ENCODE measurements at regions not wholly inside any gene's neighbourhood (a gene's known extent, or its start where the extent isn't known, plus 50 kb on each side); places are given as distances from the start of the nearest gene placed in this dataset.

- peak in 1 of 5 donors; percentile 5 for DNase-seq
Measured at GRCh38 chr1:4010284-4010683, 110.2 kb upstream of the C1orf174 start.

GRCh38 chr1:4010814-4011605 lies 110.9 kb upstream of the C1orf174 start:
- no peak for TF ChIP-seq CTCF (IDR thresholded peaks at IDR 0.05; ENCODE audit: borderline replicate concordance, extremely low read depth, insufficient read depth)
- Histone ChIP-seq H3K9me3 (ENCODE audit: control insufficient read depth in 2 of 3, insufficient read depth in 1 of 3, low read length in 3 of 3) (no peaks in the 10 kb centered on the region), H3K27me3 (ENCODE audit: control insufficient read depth, insufficient read depth, low read length) (no peaks in the 10 kb centered on the region), H3K4me1 (ENCODE audit: control insufficient read depth in 2 of 3, insufficient read depth in 2 of 3, low read depth in 1 of 3, low read length in 3 of 3) (no peaks in the 10 kb centered on the region), H3K4me3 (ENCODE audit: low read length in 3 of 3) (no peak overlapping the region), H3K27ac (ENCODE audit: low read depth in 2 of 2, low read length in 2 of 2) (no peak overlapping the region), H3K9ac (ENCODE audit: low read length in 3 of 3) (no peak overlapping the region), H3K36me3 (ENCODE audit: control insufficient read depth in 2 of 3, insufficient read depth in 3 of 3, low read length in 3 of 3) (no peaks in the 10 kb centered on the region)
- intact Hi-C loops (cut with DNase I): no loop called here
- DNase-seq (peak in 3 of 5 donors; percentile 16 to 22 (median 19)), FAIRE-seq (no peak)

More at GRCh38 chr1:4010284-4010683, 110.2 kb upstream of the C1orf174 start:
- no peaks in the 10 kb centered on the region for H3K4me1 ChIP-seq (ENCODE audit: control insufficient read depth in 2 of 3, insufficient read depth in 2 of 3, low read depth in 1 of 3, low read length in 3 of 3)
- TF ChIP-seq CTCF (IDR thresholded peaks at IDR 0.05; ENCODE audit: borderline replicate concordance, extremely low read depth, insufficient read depth): no peak
- no peaks in the 10 kb centered on the region for H3K36me3 ChIP-seq (ENCODE audit: control insufficient read depth in 2 of 3, insufficient read depth in 3 of 3, low read length in 3 of 3)
- H3K9me3 ChIP-seq (ENCODE audit: control insufficient read depth in 2 of 3, insufficient read depth in 1 of 3, low read length in 3 of 3): no peaks in the 10 kb centered on the region
- no peak for FAIRE-seq
- no peak overlapping the region for H3K4me3 ChIP-seq (ENCODE audit: low read length in 3 of 3)
- intact Hi-C loops (cut with DNase I): no loop called here
- H3K27ac ChIP-seq (ENCODE audit: low read depth in 2 of 2, low read length in 2 of 2): no peak overlapping the region
- H3K27me3 ChIP-seq (ENCODE audit: control insufficient read depth, insufficient read depth, low read length): no peaks in the 10 kb centered on the region
- no peak overlapping the region for H3K9ac ChIP-seq (ENCODE audit: low read length in 3 of 3)

- Histone ChIP-seq H3K9me3 (ENCODE audit: control insufficient read depth in 2 of 3, insufficient read depth in 1 of 3, low read length in 3 of 3) (no peaks in the 10 kb centered on the region), H3K4me3 (ENCODE audit: low read length in 3 of 3) (no peak overlapping the region), H3K27ac (ENCODE audit: low read depth in 2 of 2, low read length in 2 of 2) (no peak overlapping the region), H3K4me1 (ENCODE audit: control insufficient read depth in 2 of 3, insufficient read depth in 2 of 3, low read depth in 1 of 3, low read length in 3 of 3) (no peaks in the 10 kb centered on the region), H3K9ac (ENCODE audit: low read length in 3 of 3) (no peak overlapping the region), H3K36me3 (ENCODE audit: control insufficient read depth in 2 of 3, insufficient read depth in 3 of 3, low read length in 3 of 3) (no peaks in the 10 kb centered on the region), H3K27me3 (ENCODE audit: control insufficient read depth, insufficient read depth, low read length) (no peaks in the 10 kb centered on the region)
- TF ChIP-seq CTCF (IDR thresholded peaks at IDR 0.05; ENCODE audit: borderline replicate concordance, extremely low read depth, insufficient read depth): no peak
- DNase-seq: peak in 1 of 5 donors; percentile 7
- intact Hi-C loops (cut with DNase I): no loop called here
- no peak for FAIRE-seq
Measured at GRCh38 chr1:4016351-4017130, 116.5 kb upstream of the C1orf174 start.

All from kidney (tissue), 13 donors.